HG03025 (cell line): ENCODE measurements at regions not wholly inside any gene's neighbourhood (a gene's known extent, or its start where the extent isn't known, plus 50 kb on each side); places are given as distances from the start of the nearest gene placed in this dataset.
"Not testable (repeated sequence)": the region's sequence is repeated elsewhere in the genome, so short reads cannot be mapped to it uniquely, and the experiment has no call there.

Experiments
- ATAC-seq: cut with Tn5 transposase; IDR thresholded peaks from one replicate; pipeline ENCODE4 v1.9.1; 2021; ENCODE audit warnings: mild to moderate bottlenecking, moderate library complexity; ENCODE audit not compliant: unreplicated experiment, low FRiP score

DNA sequence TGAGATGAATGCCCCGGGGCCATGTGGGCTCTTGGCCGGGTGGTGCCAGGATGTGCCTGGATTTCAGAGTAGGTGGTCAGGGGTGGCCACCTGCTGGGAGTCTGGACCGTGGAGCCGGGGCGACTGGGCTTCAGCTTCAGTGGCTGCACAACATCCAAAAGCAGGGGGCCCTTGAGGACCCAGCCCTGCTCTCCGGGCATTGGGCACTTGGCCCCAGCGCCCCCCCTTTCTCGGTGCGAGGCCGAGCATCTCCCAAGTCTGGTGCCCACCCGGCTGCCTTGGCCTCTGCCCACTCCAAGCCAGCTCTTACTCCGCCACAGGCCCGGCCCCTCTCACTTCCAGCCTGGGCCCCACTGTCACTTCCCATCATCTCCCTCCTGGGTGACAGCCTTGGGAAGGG, 4429.0 kb upstream of the TPTE start:
- ATAC-seq: not testable (repeated sequence)

GRCh38 chr21:6093419-6093818, 4428.0 kb upstream of the TPTE start:
- ATAC-seq: not testable (repeated sequence)

DNA sequence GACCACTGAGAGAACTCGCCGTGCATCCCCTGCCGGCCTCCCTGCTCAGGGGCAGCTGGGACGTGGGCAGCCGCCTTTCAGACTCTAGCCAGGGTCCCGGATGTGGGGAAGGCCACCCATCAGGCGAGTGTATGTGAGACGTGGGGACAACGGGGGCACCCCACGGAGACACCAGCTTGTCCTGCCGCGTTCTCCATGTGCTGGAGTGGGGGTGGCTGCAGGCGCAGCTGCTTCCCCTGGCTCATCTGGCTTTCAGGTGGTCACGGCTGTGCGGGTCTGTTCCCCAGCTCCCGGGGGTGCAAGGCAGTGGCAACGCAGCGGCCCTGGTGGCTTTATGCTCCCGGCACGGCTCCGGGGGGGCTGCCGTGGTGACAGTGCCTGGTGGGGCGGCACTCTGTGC, 4427.5 kb upstream of the TPTE start:
- ATAC-seq: not testable (repeated sequence)

GRCh38 chr21:6095304-6095703, 4426.1 kb upstream of the TPTE start:
- ATAC-seq: not testable (repeated sequence)

DNA sequence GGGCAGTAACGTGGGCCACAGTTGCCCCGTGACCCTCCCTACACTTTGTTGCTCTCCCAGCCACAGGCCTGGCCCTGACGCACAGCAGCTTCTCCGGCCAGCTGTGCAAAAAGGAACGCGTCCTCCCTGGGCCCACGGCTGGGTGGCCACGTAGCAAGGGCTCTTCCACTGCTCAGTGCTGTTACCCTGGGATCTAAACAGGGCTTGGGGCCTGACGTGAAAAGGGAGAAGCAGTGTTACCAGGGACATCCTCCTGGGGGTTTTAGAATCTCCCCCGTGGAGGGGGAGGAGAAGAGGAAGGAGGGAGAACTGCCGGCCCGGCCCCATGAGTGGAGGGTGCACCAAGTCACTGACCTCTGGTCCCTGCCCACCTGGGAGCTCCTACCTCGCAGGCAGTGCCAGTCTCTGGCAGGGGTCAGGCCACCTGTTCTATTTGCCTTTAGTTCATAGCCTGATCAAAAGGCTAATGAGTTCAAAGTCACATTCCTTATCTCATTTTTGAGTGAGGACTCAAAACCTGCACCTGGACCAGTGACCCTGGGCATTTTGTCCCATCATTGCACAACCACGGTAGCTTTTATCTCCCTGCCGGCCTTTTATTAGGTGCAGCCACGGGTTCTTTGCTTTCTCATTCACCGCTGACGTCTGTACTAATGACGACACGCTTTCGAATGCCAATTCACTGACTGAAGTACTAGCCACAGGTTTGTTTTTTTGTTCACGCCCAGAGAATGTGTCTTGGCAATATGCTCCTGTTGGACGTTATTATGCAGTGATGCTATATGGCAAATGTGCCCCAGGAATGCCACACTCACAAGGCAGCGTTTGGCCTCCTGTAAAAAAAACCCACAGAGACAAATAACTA, 4424.6 kb upstream of the TPTE start:
- not testable (repeated sequence) for ATAC-seq

- ATAC-seq: not testable (repeated sequence)
These were observed 4423.6 kb upstream of the TPTE start for GRCh38 chr21:6097736-6098135.

DNA sequence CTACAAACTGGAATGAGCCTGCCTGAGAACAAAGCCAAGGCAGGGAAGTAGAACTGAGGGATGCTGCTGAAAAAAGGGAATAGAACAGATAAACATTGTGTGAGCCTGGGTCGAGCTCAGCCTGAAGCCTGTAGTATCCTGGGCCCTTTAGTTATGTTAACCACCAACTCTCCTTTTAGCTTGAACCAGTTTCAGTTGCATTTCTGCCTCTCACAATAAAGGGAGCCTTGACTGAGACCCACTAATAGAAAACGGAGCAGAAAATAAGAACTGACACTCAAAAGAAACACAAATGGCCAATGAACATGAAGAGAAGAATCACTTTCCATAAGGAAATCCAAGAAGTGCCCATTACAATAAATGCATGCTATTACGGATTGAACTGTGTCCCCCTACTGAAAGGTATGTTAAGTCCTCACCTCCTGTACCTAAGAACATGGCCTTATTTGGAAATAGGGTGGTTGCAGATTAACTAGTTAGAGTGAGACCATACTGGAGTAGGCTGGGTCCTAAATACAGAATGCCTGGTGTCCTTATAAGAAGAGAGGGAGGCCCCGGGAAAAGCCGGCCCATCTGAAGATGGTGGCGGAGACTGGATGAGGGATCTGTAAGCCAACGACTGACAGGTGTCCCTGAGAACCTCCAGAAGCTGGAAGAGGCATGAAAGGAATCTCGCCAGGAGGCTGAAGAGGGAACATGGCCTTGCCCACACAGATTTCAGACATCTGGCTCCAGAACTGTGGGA, 4423.0 kb upstream of the TPTE start:
- not testable (repeated sequence) for ATAC-seq

GRCh38 chr21:6101588-6101987, 4419.8 kb upstream of the TPTE start:
- ATAC-seq: not testable (repeated sequence)

- not testable (repeated sequence) for ATAC-seq
These were observed 4416.8 kb upstream of the TPTE start for GRCh38 chr21:6104546-6104945.

GRCh38 chr21:6106686-6107567, 4414.5 kb upstream of the TPTE start:
- ATAC-seq: not testable (repeated sequence)

DNA sequence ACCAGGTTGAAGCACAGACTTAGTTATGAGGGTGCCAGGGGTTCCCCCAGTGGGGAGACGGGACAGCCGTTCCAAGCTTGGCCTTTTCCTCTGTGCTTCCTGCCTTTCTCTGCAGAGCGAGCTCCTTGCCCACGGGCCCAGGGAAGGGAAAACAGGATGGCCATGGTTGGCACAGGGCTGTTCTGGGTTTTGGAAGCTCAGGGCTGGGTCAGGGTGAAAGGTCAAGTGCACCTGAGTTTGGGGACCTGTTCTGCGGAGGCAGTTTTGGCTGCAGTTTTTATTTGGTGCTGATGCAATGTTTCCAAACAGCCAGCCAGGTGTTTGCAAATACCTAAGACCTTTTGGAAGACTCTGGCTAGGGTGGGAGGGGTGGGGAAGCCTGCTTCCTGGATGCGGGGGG, 4412.5 kb upstream of the TPTE start:
- ATAC-seq: not testable (repeated sequence)

DNA sequence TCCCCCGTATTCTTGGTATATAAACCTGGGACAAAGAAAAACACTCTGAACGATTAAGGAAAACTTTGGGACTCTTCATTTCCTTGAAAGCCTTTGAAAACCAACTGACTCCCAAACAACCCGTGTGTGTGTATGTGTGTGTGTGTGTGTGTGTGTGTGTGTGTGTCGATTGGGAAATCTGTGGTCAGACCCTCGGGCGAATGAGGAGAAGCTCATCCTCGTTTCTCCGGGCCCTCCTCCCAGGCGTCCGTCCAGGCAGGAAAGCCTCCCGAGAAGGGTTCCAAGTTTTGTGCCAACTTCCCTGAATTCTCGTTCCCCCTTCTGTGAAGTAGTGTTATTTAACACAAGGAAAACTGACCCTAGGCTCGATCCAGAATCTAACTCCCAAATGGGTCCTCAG, 4411.6 kb upstream of the TPTE start:
- ATAC-seq: not testable (repeated sequence)

GRCh38 chr21:6110716-6111343, 4410.6 kb upstream of the TPTE start:
- peak; percentile 66 for ATAC-seq

GRCh38 chr21:6111354-6111753, 4410.0 kb upstream of the TPTE start:
- ATAC-seq: peak; percentile 4

GRCh38 chr21:6118336-6118735, 4403.0 kb upstream of the TPTE start:
- ATAC-seq: not testable (repeated sequence)

DNA sequence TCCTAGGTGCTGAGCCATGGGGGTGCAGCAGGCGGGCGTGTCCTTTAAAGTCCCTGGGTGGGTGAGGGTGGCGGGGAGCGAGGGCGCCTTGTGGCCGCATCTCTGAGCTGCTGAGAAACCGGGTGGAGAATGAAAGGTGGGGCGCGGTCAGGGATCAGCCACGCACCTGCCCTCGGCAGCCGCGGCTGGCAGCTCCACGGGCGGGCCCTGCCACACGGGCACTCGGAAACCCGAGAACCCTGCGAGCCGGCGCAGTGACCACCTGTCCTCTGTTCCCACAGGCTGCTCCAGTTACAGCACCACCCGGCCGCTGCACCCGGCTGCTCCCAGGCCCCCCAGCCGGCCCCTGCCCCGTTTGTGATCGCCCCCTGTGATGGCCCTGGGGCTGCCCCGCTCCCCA, 4400.5 kb upstream of the TPTE start:
- not testable (repeated sequence) for ATAC-seq

DNA sequence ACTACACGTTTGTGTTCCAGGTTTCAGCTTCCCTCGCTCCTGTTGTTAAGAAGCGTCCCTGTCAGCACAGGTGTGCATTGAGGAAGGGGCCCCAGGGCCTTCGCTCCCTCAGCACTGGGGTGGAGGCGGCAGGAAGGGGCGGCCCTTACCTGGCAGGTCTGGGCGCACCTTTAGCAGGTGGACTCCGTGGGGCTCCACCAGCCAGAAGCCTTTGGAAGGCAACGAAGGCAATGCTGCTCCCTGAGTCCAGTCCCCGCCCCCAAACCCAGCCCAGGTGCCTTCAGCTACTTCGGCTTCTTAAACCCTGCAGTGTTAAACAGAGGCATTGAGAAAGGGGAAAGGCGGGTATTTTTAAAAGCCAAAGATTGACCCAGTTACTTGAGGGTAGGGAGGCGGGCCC, 4398.8 kb upstream of the TPTE start:
- not testable (repeated sequence) for ATAC-seq

GRCh38 chr21:6123224-6123623, 4398.2 kb upstream of the TPTE start:
- not testable (repeated sequence) for ATAC-seq

- not testable (repeated sequence) for ATAC-seq
These were observed 4395.7 kb upstream of the TPTE start for GRCh38 chr21:6125549-6126240.
